Large intestine (tissue), 3 donors: ENCODE measurements at regions not wholly inside any gene's neighbourhood (a gene's known extent, or its start where the extent isn't known, plus 50 kb on each side); places are given as distances from the start of the nearest gene placed in this dataset.
"Not testable (repeated sequence)": the region's sequence is repeated elsewhere in the genome, so short reads cannot be mapped to it uniquely, and the experiment has no call there.

ENCODE experiments used
- DNase-seq, 2 donors: peaks; one replicate each; pipeline versions ENCODE4 v3.0.0 to v3.0.0-alpha.2; 2013
- H3K27ac ChIP-seq: one replicate; pipeline ENCODE4 v1.5.1; 2013; ENCODE audit warnings: low read length
- H3K27me3 ChIP-seq: 2 replicates; pipeline ENCODE4 v1.6.1; 2013; ENCODE audit warnings: low read length; ENCODE audit not compliant: control insufficient read depth, insufficient read depth
- H3K36me3 ChIP-seq: 2 replicates; pipeline ENCODE4 v1.6.1; 2013; ENCODE audit warnings: low read length; ENCODE audit not compliant: control insufficient read depth, insufficient read depth
- H3K4me1 ChIP-seq: one replicate; pipeline ENCODE4 v1.6.1; 2013; ENCODE audit warnings: low read length; ENCODE audit not compliant: control insufficient read depth, insufficient read depth
- H3K4me3 ChIP-seq: one replicate; pipeline ENCODE4 v1.5.1; 2013; ENCODE audit warnings: low read length
- H3K9me3 ChIP-seq: one replicate; pipeline ENCODE4 v1.6.1; 2013; ENCODE audit warnings: mild to moderate bottlenecking, low read depth, low read length, moderate library complexity; ENCODE audit not compliant: control insufficient read depth
- WGBS: methylation state at CpG from one replicate; pipeline ENCODE4 v1.1.5; 2013; ENCODE audit warnings: low lambda C conversion rate; ENCODE audit not compliant: insufficient coverage; 5-methylcytosine and 5-hydroxymethylcytosine counted together

GRCh38 chr3:28139288-28139687 lies 102.1 kb upstream of the CMC1 start:
- Histone ChIP-seq H3K27ac (no peak overlapping the region), H3K4me3 (no peak overlapping the region), H3K36me3 (no peaks in the 10 kb centered on the region), H3K27me3 (no peaks in the 10 kb centered on the region), H3K9me3 (no peaks in the 10 kb centered on the region), H3K4me1 (peaks cover 6% of the 10 kb centered on the region)
- no peak for DNase-seq
- WGBS: no CpG with 5 or more reads among the region's 4 CpGs

- Histone ChIP-seq H3K9me3 (no peaks in the 10 kb centered on the region), H3K36me3 (no peaks in the 10 kb centered on the region), H3K27me3 (no peaks in the 10 kb centered on the region), H3K27ac (no peak overlapping the region), H3K4me1 (no peaks in the 10 kb centered on the region), H3K4me3 (no peak overlapping the region)
- WGBS: 70% methylated on average over 2 of the region's 5 CpGs
- peak; percentile 3 to 28 for DNase-seq
Observed at GRCh38 chr3:28139967-28140634, 101.3 kb upstream of the CMC1 start.

DNA sequence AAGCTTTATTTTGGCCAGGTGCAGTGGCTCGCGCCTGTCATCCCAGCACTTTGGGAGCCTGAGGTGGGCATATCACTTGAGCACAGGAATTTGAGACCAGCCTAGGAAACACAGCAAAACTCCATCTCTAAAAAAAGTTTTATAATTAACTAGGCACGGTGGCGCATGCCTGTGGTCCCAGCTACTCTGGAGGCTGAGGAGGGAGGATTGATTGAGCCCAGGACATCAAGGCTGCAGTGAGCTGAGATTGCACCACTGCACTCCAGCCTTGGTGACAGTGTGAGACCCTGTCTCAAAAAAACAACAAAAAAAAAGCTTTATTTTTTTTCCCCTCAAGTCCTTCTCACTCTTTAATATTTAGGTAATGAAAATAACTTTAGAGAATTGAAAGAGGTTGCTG lies 100.8 kb upstream of the CMC1 start:
- Histone ChIP-seq H3K27me3 (no peaks in the 10 kb centered on the region), H3K36me3 (no peaks in the 10 kb centered on the region), H3K4me3 (no peak overlapping the region), H3K27ac (no peak overlapping the region), H3K4me1 (no peaks in the 10 kb centered on the region), H3K9me3 (no peaks in the 10 kb centered on the region)
- WGBS: no CpG with 5 or more reads among the region's 4 CpGs
- DNase-seq: no peak

DNA sequence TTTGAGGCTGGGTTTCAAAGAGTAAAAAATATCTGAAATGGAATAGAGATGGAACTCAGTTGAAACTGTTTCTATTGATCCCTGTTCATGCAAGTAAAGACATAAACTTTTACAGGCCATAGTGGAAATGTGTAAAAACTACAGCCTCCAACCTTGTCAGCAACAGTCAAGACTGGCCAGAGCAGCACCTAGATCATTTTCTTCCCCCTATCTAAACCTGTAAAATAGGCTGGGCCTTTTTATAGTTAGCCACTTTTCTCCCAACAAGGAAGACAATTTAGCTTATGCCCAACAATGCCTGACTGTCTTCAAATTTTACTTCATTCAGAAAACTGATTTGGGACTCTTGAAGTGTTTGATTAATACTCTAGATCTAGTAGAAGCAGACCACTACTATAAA lies 91.5 kb upstream of the CMC1 start:
- no peak for DNase-seq
- Histone ChIP-seq H3K27me3 (no peaks in the 10 kb centered on the region), H3K36me3 (no peaks in the 10 kb centered on the region), H3K27ac (no peak overlapping the region), H3K9me3 (peaks cover 3% of the 10 kb centered on the region), H3K4me3 (no peak overlapping the region), H3K4me1 (no peaks in the 10 kb centered on the region)

GRCh38 chr3:28150465-28151206 lies 90.8 kb upstream of the CMC1 start:
- peaks cover 3% of the 10 kb centered on the region for H3K9me3 ChIP-seq
- no peak overlapping the region for H3K27ac ChIP-seq
- DNase-seq: no peak
- no peak overlapping the region for H3K4me3 ChIP-seq
- H3K36me3 ChIP-seq: no peaks in the 10 kb centered on the region
- H3K4me1 ChIP-seq: no peaks in the 10 kb centered on the region
- H3K27me3 ChIP-seq: no peaks in the 10 kb centered on the region

GRCh38 chr3:28151207-28151550 lies 90.2 kb upstream of the CMC1 start:
- no peak for DNase-seq
- H3K36me3 ChIP-seq: no peaks in the 10 kb centered on the region
- no peaks in the 10 kb centered on the region for H3K4me1 ChIP-seq
- whole genome bisulfite sequencing: 90% methylated on average over 2 of the region's 2 CpGs
- H3K27ac ChIP-seq: no peak overlapping the region
- H3K9me3 ChIP-seq: peaks cover 3% of the 10 kb centered on the region
- no peaks in the 10 kb centered on the region for H3K27me3 ChIP-seq
- no peak overlapping the region for H3K4me3 ChIP-seq

DNA sequence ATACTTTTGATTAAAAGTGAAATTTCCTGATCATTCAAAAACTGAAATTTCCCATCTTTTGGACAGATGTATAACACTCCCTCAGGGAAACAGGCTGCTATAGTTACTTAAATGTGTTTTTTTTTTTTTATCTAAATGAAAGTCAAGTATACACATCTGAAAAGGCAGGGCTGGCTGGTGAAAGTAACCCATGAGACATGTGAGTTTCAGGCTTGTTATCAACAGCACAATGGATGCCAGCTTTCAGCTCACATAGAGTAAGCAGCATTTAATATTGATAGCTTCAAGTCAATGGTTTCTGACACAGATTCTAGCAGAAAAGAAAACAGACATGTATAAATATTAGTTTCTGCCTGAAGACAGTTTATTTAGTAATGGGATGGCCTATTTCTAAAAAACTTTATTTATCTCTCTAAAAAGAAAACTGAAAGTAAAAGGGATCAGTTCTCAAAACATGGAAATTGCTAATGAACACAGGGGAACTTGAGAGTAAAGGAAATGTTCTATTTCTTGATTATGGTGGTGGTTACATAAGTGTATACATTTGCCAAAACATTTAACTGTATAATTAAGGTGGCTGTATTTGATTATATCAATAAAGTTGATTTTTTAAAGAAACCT lies 89.7 kb upstream of the CMC1 start:
- no peaks in the 10 kb centered on the region for H3K36me3 ChIP-seq
- no peak overlapping the region for H3K4me3 ChIP-seq
- DNase-seq: peak in 1 of 2 donors; percentile 39
- H3K9me3 ChIP-seq: peaks cover 3% of the 10 kb centered on the region
- H3K4me1 ChIP-seq: no peaks in the 10 kb centered on the region
- no peak overlapping the region for H3K27ac ChIP-seq
- H3K27me3 ChIP-seq: no peaks in the 10 kb centered on the region

- no peaks in the 10 kb centered on the region for H3K27me3 ChIP-seq
- peaks cover 3% of the 10 kb centered on the region for H3K9me3 ChIP-seq
- H3K36me3 ChIP-seq: no peaks in the 10 kb centered on the region
- H3K27ac ChIP-seq: no peak overlapping the region
- H3K4me3 ChIP-seq: no peak overlapping the region
- DNase-seq: no peak
- WGBS: 95% methylated on average over 2 of the region's 2 CpGs
- no peaks in the 10 kb centered on the region for H3K4me1 ChIP-seq
Observed at GRCh38 chr3:28155631-28156030, 85.8 kb upstream of the CMC1 start.

GRCh38 chr3:28156599-28156998 lies 84.8 kb upstream of the CMC1 start:
- not testable (repeated sequence) for H3K9me3 ChIP-seq, H3K36me3 ChIP-seq, H3K27ac ChIP-seq, H3K27me3 ChIP-seq, H3K4me1 ChIP-seq, H3K4me3 ChIP-seq, DNase-seq
- WGBS: no CpG with 5 or more reads among the region's 16 CpGs

GRCh38 chr3:28171962-28172361 lies 69.5 kb upstream of the CMC1 start:
- no peak overlapping the region for H3K27ac ChIP-seq
- H3K27me3 ChIP-seq: no peaks in the 10 kb centered on the region
- no peaks in the 10 kb centered on the region for H3K36me3 ChIP-seq
- WGBS: 57% methylated on average over 1 of the region's 1 CpG
- H3K4me3 ChIP-seq: no peak overlapping the region
- no peaks in the 10 kb centered on the region for H3K4me1 ChIP-seq
- DNase-seq: peak; percentile 4 to 28
- H3K9me3 ChIP-seq: no peaks in the 10 kb centered on the region

GRCh38 chr3:28172748-28173147 lies 68.7 kb upstream of the CMC1 start:
- Histone ChIP-seq H3K27me3 (no peaks in the 10 kb centered on the region), H3K4me1 (no peaks in the 10 kb centered on the region), H3K27ac (no peak overlapping the region), H3K4me3 (no peak overlapping the region), H3K9me3 (no peaks in the 10 kb centered on the region), H3K36me3 (no peaks in the 10 kb centered on the region)
- DNase-seq: no peak
